Keratinocyte (primary cell): ENCODE measurements at regions not wholly inside any gene's neighbourhood (a gene's known extent, or its start where the extent isn't known, plus 50 kb on each side); places are given as distances from the start of the nearest gene placed in this dataset.

ENCODE experiments used
- DNase-seq: peaks from one replicate; pipeline ENCODE4 v3.0.0-alpha.2; 2011; ENCODE audit warnings: low read depth, missing footprints, low spot score
- FAIRE-seq: peaks from 2 replicates; lab custom pipeline; 2011; peaks lifted over from hg19 to GRCh38; lab: Jason Lieb, UNC
- H2AFZ ChIP-seq: 2 replicates; pipeline ENCODE4 v1.6.0; 2012; ENCODE audit warnings: low read length, control low read depth, inconsistent platforms; ENCODE audit not compliant: control insufficient read depth
- H3K27ac ChIP-seq: 2 replicates; pipeline ENCODE4 v1.5.1; 2011; ENCODE audit warnings: low read length; ENCODE audit not compliant: control insufficient read depth, insufficient read depth
- H3K27me3 ChIP-seq: 3 replicates; pipeline ENCODE4 v1.6.0; 2011; ENCODE audit warnings: low read length; ENCODE audit not compliant: control insufficient read depth, insufficient read depth; ENCODE audit errors: extremely low read depth
- H3K36me3 ChIP-seq, 2 experiments: 2 replicates in 1 of 2; 3 replicates in 1 of 2; pipeline ENCODE4 v1.5.1; 2011; ENCODE audit warnings: low read length in 2 of 2, mild to moderate bottlenecking in 1 of 2; ENCODE audit not compliant: control insufficient read depth in 2 of 2, insufficient read depth in 2 of 2; ENCODE audit errors: extremely low read depth in 1 of 2
- H3K4me1 ChIP-seq: 3 replicates; pipeline ENCODE4 v1.5.1; 2011; ENCODE audit warnings: low read length; ENCODE audit not compliant: control insufficient read depth, insufficient read depth; ENCODE audit errors: extremely low read depth
- H3K4me2 ChIP-seq: 3 replicates; pipeline ENCODE4 v1.6.0; 2011; ENCODE audit warnings: low read depth, low read length; ENCODE audit not compliant: control insufficient read depth, insufficient read depth; ENCODE audit errors: extremely low read depth
- H3K4me3 ChIP-seq, 3 experiments: fragments of 200-600 bp in 1 of 3; sonication (generic) in 1 of 3; 2 replicates in 2 of 3; 3 replicates in 1 of 3; pipeline ENCODE4 v1.5.1; 2011 to 2016; ENCODE audit warnings: low read length in 3 of 3, mild to moderate bottlenecking in 3 of 3, control low read depth in 2 of 3, inconsistent platforms in 1 of 3, low read depth in 1 of 3, mixed read lengths in 1 of 3, mixed run types in 1 of 3, moderate library complexity in 1 of 3; ENCODE audit not compliant: control insufficient read depth in 2 of 3, insufficient read depth in 2 of 3; ENCODE audit errors: extremely low read depth in 1 of 3
- H3K79me2 ChIP-seq: 2 replicates; pipeline ENCODE4 v1.6.0; 2012; ENCODE audit warnings: low read length; ENCODE audit not compliant: control insufficient read depth, insufficient read depth
- H3K9ac ChIP-seq: 3 replicates; pipeline ENCODE4 v1.6.0; 2011; ENCODE audit warnings: low read length; ENCODE audit not compliant: control insufficient read depth, insufficient read depth; ENCODE audit errors: extremely low read depth
- H3K9me1 ChIP-seq: 3 replicates; pipeline ENCODE4 v1.6.0; 2011; ENCODE audit warnings: low read length; ENCODE audit not compliant: control insufficient read depth, insufficient read depth; ENCODE audit errors: extremely low read depth
- H3K9me3 ChIP-seq: 2 replicates; pipeline ENCODE4 v1.5.1; 2012; ENCODE audit warnings: low read depth, low read length; ENCODE audit not compliant: control insufficient read depth
- H4K20me1 ChIP-seq: 3 replicates; pipeline ENCODE4 v1.6.0; 2011; ENCODE audit warnings: low read length; ENCODE audit not compliant: control insufficient read depth, insufficient read depth; ENCODE audit errors: extremely low read depth
- EZH2 ChIP-seq: IDR thresholded peaks from one replicate; pipeline ENCODE4 v1.6.1; 2012; ENCODE audit warnings: inconsistent platforms, mild to moderate bottlenecking, low read length, moderate library complexity
- dilution Hi-C: fragments of 300-500 bp; cut with MboI; formaldehyde crosslinking; loops from one replicate; pipeline ENCODE4 v1.7.0; 2020; ENCODE audit warnings: low sequenced_read_pairs; ENCODE audit not compliant: extremely low pct_ligation_motif_present
- TF ChIP-seq, protein P1 (sequence below), 3 experiments: IDR thresholded peaks in 1 of 3; conservative IDR thresholded peaks in 1 of 3; optimal IDR thresholded peaks in 1 of 3; 2 replicates in 2 of 3; 3 replicates in 1 of 3; pipeline versions ENCODE3 to v1.5.1; 2011; ENCODE audit warnings: low read length in 3 of 3, mild to moderate bottlenecking in 3 of 3, moderate library complexity in 2 of 3, control low read depth in 1 of 3, inconsistent platforms in 1 of 3; ENCODE audit not compliant: insufficient read depth in 2 of 3; ENCODE audit errors: extremely low read depth in 1 of 3

DNA sequence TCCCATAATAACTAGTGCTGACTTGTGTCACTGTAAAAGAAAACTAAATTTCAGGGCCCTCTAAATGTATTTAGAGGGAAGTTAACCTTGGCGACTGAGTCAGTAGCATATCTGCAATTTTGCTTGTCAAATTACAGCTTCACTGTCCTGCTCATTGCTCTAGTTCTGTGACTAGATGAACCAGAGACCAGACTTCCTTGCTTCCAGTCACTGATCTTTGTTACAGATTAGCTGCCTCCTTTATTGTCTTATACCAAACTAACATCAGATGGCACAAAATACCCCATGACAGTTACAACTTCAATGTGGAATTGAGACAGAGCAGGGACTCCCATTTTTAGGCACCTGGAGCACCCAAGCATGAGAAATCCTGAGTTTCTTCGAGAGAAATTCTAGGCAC, 79.9 kb upstream of the POM121L12 start:
- Histone ChIP-seq H3K27ac (no peak overlapping the region), H3K36me3 (no peaks in the 10 kb centered on the region), H3K4me2 (no peak overlapping the region), H4K20me1 (no peaks in the 10 kb centered on the region), H3K79me2 (no peaks in the 10 kb centered on the region), H3K27me3 (no peaks in the 10 kb centered on the region), H3K4me3 (no peak overlapping the region), H3K9me3 (no peaks in the 10 kb centered on the region), H3K9me1 (no peaks in the 10 kb centered on the region), H2AFZ (no peak overlapping the region), H3K9ac (no peak overlapping the region), H3K4me1 (no peaks in the 10 kb centered on the region)
- FAIRE-seq: no peak
- TF ChIP-seq, protein P1, sequence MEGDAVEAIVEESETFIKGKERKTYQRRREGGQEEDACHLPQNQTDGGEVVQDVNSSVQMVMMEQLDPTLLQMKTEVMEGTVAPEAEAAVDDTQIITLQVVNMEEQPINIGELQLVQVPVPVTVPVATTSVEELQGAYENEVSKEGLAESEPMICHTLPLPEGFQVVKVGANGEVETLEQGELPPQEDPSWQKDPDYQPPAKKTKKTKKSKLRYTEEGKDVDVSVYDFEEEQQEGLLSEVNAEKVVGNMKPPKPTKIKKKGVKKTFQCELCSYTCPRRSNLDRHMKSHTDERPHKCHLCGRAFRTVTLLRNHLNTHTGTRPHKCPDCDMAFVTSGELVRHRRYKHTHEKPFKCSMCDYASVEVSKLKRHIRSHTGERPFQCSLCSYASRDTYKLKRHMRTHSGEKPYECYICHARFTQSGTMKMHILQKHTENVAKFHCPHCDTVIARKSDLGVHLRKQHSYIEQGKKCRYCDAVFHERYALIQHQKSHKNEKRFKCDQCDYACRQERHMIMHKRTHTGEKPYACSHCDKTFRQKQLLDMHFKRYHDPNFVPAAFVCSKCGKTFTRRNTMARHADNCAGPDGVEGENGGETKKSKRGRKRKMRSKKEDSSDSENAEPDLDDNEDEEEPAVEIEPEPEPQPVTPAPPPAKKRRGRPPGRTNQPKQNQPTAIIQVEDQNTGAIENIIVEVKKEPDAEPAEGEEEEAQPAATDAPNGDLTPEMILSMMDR (optimal IDR thresholded peaks at IDR 0.05 in 1 of 3, IDR thresholded peaks at IDR 0.05 in 1 of 3, conservative IDR thresholded peaks at IDR 0.05 in 1 of 3; ENCODE audit: extremely low read depth in 1 of 3, insufficient read depth in 2 of 3, low read length in 3 of 3): no peak
- TF ChIP-seq EZH2: no peak
- dilution Hi-C loops: no loop called here
- DNase-seq: no peak

DNA sequence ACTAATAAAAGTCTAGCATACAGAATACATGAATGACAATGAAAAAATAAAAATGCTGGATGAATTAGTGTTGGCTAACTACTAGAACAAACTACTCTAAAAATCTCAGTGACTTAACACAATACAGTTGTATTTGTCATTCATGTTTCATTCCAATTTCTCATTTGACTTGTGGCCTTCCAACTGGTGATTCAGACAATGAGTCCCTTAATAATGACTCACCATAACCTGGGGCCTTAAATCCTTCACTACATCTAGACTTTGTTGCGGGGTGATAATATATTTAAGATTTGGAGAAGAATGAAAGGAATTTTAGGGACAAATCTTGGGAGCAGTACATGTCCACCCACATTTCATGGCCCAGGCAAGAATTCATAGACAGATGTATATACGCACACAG, 90.5 kb upstream of the POM121L12 start:
- dilution Hi-C loops: no loop called here
- no peaks in the 10 kb centered on the region for H3K9me1 ChIP-seq
- DNase-seq: no peak
- no peaks in the 10 kb centered on the region for H3K9me3 ChIP-seq
- no peaks in the 10 kb centered on the region for H3K79me2 ChIP-seq
- no peaks in the 10 kb centered on the region for H3K36me3 ChIP-seq
- no peak overlapping the region for H3K4me3 ChIP-seq
- FAIRE-seq: no peak
- no peaks in the 10 kb centered on the region for H3K27me3 ChIP-seq
- H4K20me1 ChIP-seq: no peaks in the 10 kb centered on the region
- TF ChIP-seq, protein P1 (optimal IDR thresholded peaks at IDR 0.05 in 1 of 3, IDR thresholded peaks at IDR 0.05 in 1 of 3, conservative IDR thresholded peaks at IDR 0.05 in 1 of 3; ENCODE audit: extremely low read depth in 1 of 3, insufficient read depth in 2 of 3, low read length in 3 of 3): no peak
- no peak for TF ChIP-seq EZH2
- H3K4me1 ChIP-seq: no peaks in the 10 kb centered on the region
- no peak overlapping the region for H3K4me2 ChIP-seq
- no peak overlapping the region for H3K27ac ChIP-seq
- H3K9ac ChIP-seq: no peak overlapping the region
- no peak overlapping the region for H2AFZ ChIP-seq
